IMR-90 (cell line): ENCODE measurements at regions not wholly inside any gene's neighbourhood (a gene's known extent, or its start where the extent isn't known, plus 50 kb on each side); places are given as distances from the start of the nearest gene placed in this dataset.

Experiments
- ATAC-seq: fragments of 200-7000 bp; cut with Tn5 transposase; 2 replicates; pipeline ENCODE4 v1.9.1; 2020; ENCODE audit warnings: low read depth, mild to moderate bottlenecking, moderate library complexity
- BruUV-seq: library from RNA; stranded (reverse); fragments of 400-500 nt; replicated peaks from 2 replicates; lab custom pipeline; 2021; lab: Mats Ljungman, UMichigan
- CTCF ChIA-PET: fragments of 300-600 bp; formaldehyde crosslinking; extraction: SDS; loops from one replicate; lab custom pipeline; 2021; ENCODE audit warnings: antibody characterized with exemption; lab: Yijun Ruan, JAX
- POLR2A ChIA-PET: fragments of 300-600 bp; sonication (Branson Sonifier 250); formaldehyde crosslinking; loops from one replicate; lab custom pipeline; 2022; ENCODE audit warnings: antibody characterized with exemption; ENCODE audit not compliant: unreplicated experiment; lab: Charles Lee
- DNase-seq: peaks from one replicate; pipeline ENCODE4 v3.0.0; 2013
- H2AFZ ChIP-seq: replicated peaks from 2 replicates; pipeline ENCODE3; 2013; ENCODE audit warnings: low read length, mild to moderate bottlenecking; ENCODE audit not compliant: poor library complexity
- H2AK5ac ChIP-seq: 2 replicates; pipeline ENCODE4 v1.6.1; 2013; ENCODE audit warnings: low read depth, low read length, inconsistent platforms
- H2AK9ac ChIP-seq: replicated peaks from 2 replicates; pipeline ENCODE3; 2013; ENCODE audit warnings: mild to moderate bottlenecking, low read depth, low read length, moderate library complexity; ENCODE audit not compliant: poor library complexity
- H2BK120ac ChIP-seq: 2 replicates; pipeline ENCODE4 v1.6.1; 2013; ENCODE audit warnings: low read depth, low read length, inconsistent platforms
- H2BK15ac ChIP-seq: 3 replicates; pipeline ENCODE4 v1.6.1; 2013; ENCODE audit warnings: low read depth, low read length, inconsistent platforms
- H2BK20ac ChIP-seq: 2 replicates; pipeline ENCODE4 v1.6.1; 2013; ENCODE audit warnings: low read depth, mild to moderate bottlenecking, inconsistent platforms, low read length, moderate library complexity
- H2BK5ac ChIP-seq: 2 replicates; pipeline ENCODE4 v1.6.1; 2013; ENCODE audit warnings: mild to moderate bottlenecking, low read depth, low read length, inconsistent platforms; ENCODE audit not compliant: poor library complexity, severe bottlenecking
- H3K14ac ChIP-seq: replicated peaks from 2 replicates; pipeline ENCODE4 v1.6.1; 2013; ENCODE audit warnings: low read depth, low read length, inconsistent platforms
- H3K18ac ChIP-seq: 2 replicates; pipeline ENCODE4 v1.6.1; 2013; ENCODE audit warnings: low read depth, low read length, control low read depth
- H3K23ac ChIP-seq: 2 replicates; pipeline ENCODE4 v1.6.1; 2013; ENCODE audit warnings: low read depth, low read length, inconsistent platforms
- H3K27ac ChIP-seq: 2 replicates; pipeline ENCODE4 v1.5.1; 2013; ENCODE audit warnings: mild to moderate bottlenecking, control low read depth, low read length; ENCODE audit not compliant: insufficient read depth
- H3K27me3 ChIP-seq: 2 replicates; pipeline ENCODE4 v1.6.1; 2013; ENCODE audit warnings: low read length; ENCODE audit not compliant: control insufficient read depth, insufficient read depth
- H3K36me3 ChIP-seq: 2 replicates; pipeline ENCODE4 v1.6.1; 2013; ENCODE audit warnings: low read length, mixed read lengths; ENCODE audit not compliant: control insufficient read depth, insufficient read depth
- H3K4ac ChIP-seq: 2 replicates; pipeline ENCODE4 v1.6.1; 2013; ENCODE audit warnings: low read depth, low read length, inconsistent platforms
- H3K4me1 ChIP-seq: 2 replicates; pipeline ENCODE4 v1.6.1; 2013; ENCODE audit warnings: low read length, mixed read lengths; ENCODE audit not compliant: control insufficient read depth, insufficient read depth
- H3K4me2 ChIP-seq: 2 replicates; pipeline ENCODE4 v1.6.1; 2013; ENCODE audit warnings: low read depth, mild to moderate bottlenecking, control low read depth, low read length, moderate library complexity
- H3K4me3 ChIP-seq: 2 replicates; pipeline ENCODE4 v1.5.1; 2013; ENCODE audit warnings: low read depth, mild to moderate bottlenecking, control low read depth, low read length, moderate library complexity; ENCODE audit not compliant: insufficient read depth
- H3K56ac ChIP-seq: 2 replicates; pipeline ENCODE4 v1.6.1; 2013; ENCODE audit warnings: low read length, inconsistent platforms; ENCODE audit not compliant: insufficient read depth; ENCODE audit errors: extremely low read depth
- H3K79me1 ChIP-seq, 2 experiments: 2 replicates each; pipeline ENCODE4 v1.6.1; 2013; ENCODE audit warnings: low read length in 2 of 2, inconsistent platforms in 1 of 2, low read depth in 1 of 2
- H3K9ac ChIP-seq: 2 replicates; pipeline ENCODE4 v1.6.1; 2013; ENCODE audit warnings: low read depth, low read length, control low read depth
- H3K9me1 ChIP-seq: 2 replicates; pipeline ENCODE4 v1.6.1; 2013; ENCODE audit warnings: low read length, inconsistent platforms; ENCODE audit not compliant: insufficient read depth
- H3K9me3 ChIP-seq: 2 replicates; pipeline ENCODE4 v1.6.1; 2013; ENCODE audit warnings: low read length; ENCODE audit not compliant: control insufficient read depth, insufficient read depth
- H4K20me1 ChIP-seq: 2 replicates; pipeline ENCODE4 v1.6.1; 2013; ENCODE audit warnings: low read length, inconsistent platforms; ENCODE audit not compliant: insufficient read depth
- H4K5ac ChIP-seq: 2 replicates; pipeline ENCODE4 v1.6.1; 2013; ENCODE audit warnings: mild to moderate bottlenecking, low read depth, low read length, control low read depth
- H4K8ac ChIP-seq, 2 experiments: 2 replicates each; pipeline ENCODE4 v1.6.1; 2013; ENCODE audit warnings: low read depth in 2 of 2, low read length in 2 of 2, control low read depth in 1 of 2, inconsistent platforms in 1 of 2
- H4K91ac ChIP-seq: 2 replicates; pipeline ENCODE4 v1.6.1; 2013; ENCODE audit warnings: low read depth, low read length, inconsistent platforms; ENCODE audit not compliant: insufficient read depth
- BHLHE40 ChIP-seq: fragments of 150-350 bp; IDR thresholded peaks from 2 replicates; pipeline ENCODE4 v1.6.1; 2016; ENCODE audit warnings: mild to moderate bottlenecking, low read depth, low read length
- CEBPB ChIP-seq: IDR thresholded peaks from 2 replicates; pipeline ENCODE4 v1.6.1; 2012; ENCODE audit warnings: low read depth, low read length, improper control_type of control experiment
- ELK1 ChIP-seq: fragments of 150-350 bp; IDR thresholded peaks from 2 replicates; pipeline ENCODE4 v1.6.1; 2016; ENCODE audit warnings: low read depth, mild to moderate bottlenecking, low read length, moderate library complexity, borderline replicate concordance
- MAFK ChIP-seq: IDR thresholded peaks from 2 replicates; pipeline ENCODE4 v1.6.1; 2012; ENCODE audit warnings: low read depth, low read length, improper control_type of control experiment
- POLR2A ChIP-seq: IDR thresholded peaks from 2 replicates; pipeline ENCODE4 v1.6.1; 2012; ENCODE audit warnings: mild to moderate bottlenecking, low read depth, low read length
- SMC3 ChIP-seq: fragments of 150-350 bp; IDR thresholded peaks from 2 replicates; pipeline ENCODE4 v1.6.1; 2016; ENCODE audit warnings: low read depth, mild to moderate bottlenecking, antibody characterized with exemption, low read length, moderate library complexity
- USF2 ChIP-seq: fragments of 150-350 bp; IDR thresholded peaks from 2 replicates; pipeline ENCODE4 v1.6.1; 2017; ENCODE audit warnings: mild to moderate bottlenecking, antibody characterized with exemption, low read length, low read depth
- WGBS, 2 experiments: methylation state at CpG; one replicate each; pipeline versions ENCODE4 v1.1.5 to v1.1.7; 2013; ENCODE audit warnings: missing lambda C conversion rate in 2 of 2; ENCODE audit not compliant: insufficient read length in 1 of 2; ENCODE audit errors: extremely low coverage in 2 of 2; 5-methylcytosine and 5-hydroxymethylcytosine counted together
- dilution Hi-C: fragments of 300-500 bp; cut with HindIII; formaldehyde crosslinking; loops from one replicate; pipeline ENCODE4 v1.14.3; 2018; ENCODE audit warnings: low sequenced_read_pairs; ENCODE audit not compliant: unreplicated experiment
- in situ Hi-C: fragments of 300-500 bp; cut with MboI; formaldehyde crosslinking; loops from 3 replicates; pipeline ENCODE4 v1.14.3; 2019; ENCODE audit warnings: low sequenced_read_pairs, inconsistent platforms, mixed read lengths
- intact Hi-C: fragments of 100-400 bp; cut with micrococcal nuclease; formaldehyde crosslinking; loops from 2 replicates; pipeline ENCODE4 v1.10.0; 2022

GRCh38 chr9:16052757-16053530, 500.1 kb downstream of the CCDC171 start (continued):
- no peak for TF ChIP-seq CEBPB

GRCh38 chr9:16057541-16057940, 504.7 kb downstream of the CCDC171 start:
- Histone ChIP-seq H3K18ac (peak overlapping the region; percentile 68), H3K9ac (peak overlapping the region; percentile 59; the same call in 1 of the 2 replicates), H2AK5ac (peak overlapping the region; percentile 100), H3K4ac (peak overlapping the region; percentile 99), H2BK20ac (peak overlapping the region; percentile 99), H3K9me1 (peaks cover 9% of the 10 kb centered on the region), H4K8ac (peak overlapping the region; percentile 88 to 98), H3K27ac (peak overlapping the region; percentile 87), H3K36me3 (no peaks in the 10 kb centered on the region), H2AFZ (peak overlapping the region; percentile 77), H2BK120ac (peak overlapping the region; percentile 100), H2BK5ac (peak overlapping the region; percentile 98), H3K4me1 (peaks cover 7% of the 10 kb centered on the region), H3K56ac (peak overlapping the region; percentile 78), H4K5ac (peak overlapping the region; percentile 70), H2AK9ac (peak overlapping the region; percentile 86), H4K91ac (peak overlapping the region; percentile 99), H3K27me3 (no peaks in the 10 kb centered on the region), H3K23ac (peak overlapping the region; percentile 98), H4K20me1 (no peaks in the 10 kb centered on the region), H3K79me1 (0 out of 4 replicates have a peak, but pooled peaks cover 0 to 5% of the 10 kb centered on the region in 2 experiments), H3K9me3 (no peaks in the 10 kb centered on the region), H3K4me2 (no peak overlapping the region), H3K14ac (peak overlapping the region; percentile 98), H3K4me3 (no peak overlapping the region), H2BK15ac (peak overlapping the region; percentile 98)
- POLR2A ChIA-PET, result no interaction called here
- ATAC-seq (peak; percentile 24), DNase-seq (no peak)
- in situ Hi-C loops, result no loop called here
- dilution Hi-C loops, result no loop called here
- no CpG with 5 or more reads among the region's 4 CpGs for WGBS, 2 experiments
- BruUV-seq, result no TSS peak
- CTCF ChIA-PET, result interaction anchor here (0.6 to 0.9 kb wide), 2 partner anchors 7 to 29 kb away, joined by 3 read pairs; no protein-coding TSS in a partner anchor
- TF ChIP-seq USF2 (no peak), MAFK (no peak), BHLHE40 (no peak), ELK1 (no peak), POLR2A (no peak), SMC3 (no peak), CEBPB (no peak)
- intact Hi-C loops, result no loop called here
